Fibroblast of villous mesenchyme (primary cell): ENCODE measurements at regions not wholly inside any gene's neighbourhood (a gene's known extent, or its start where the extent isn't known, plus 50 kb on each side); places are given as distances from the start of the nearest gene placed in this dataset.

Experiments used
- DNase-seq: peaks from one replicate; pipeline ENCODE4 v3.0.0-alpha.2; 2010; ENCODE audit warnings: low read depth
- H3K4me3 ChIP-seq: 2 replicates; pipeline ENCODE4 v1.5.1; 2011; ENCODE audit warnings: low read depth, mild to moderate bottlenecking, low read length
- CTCF ChIP-seq: IDR thresholded peaks from 2 replicates; pipeline ENCODE4 v1.5.1; 2012; ENCODE audit warnings: low read depth, mild to moderate bottlenecking, low read length; ENCODE audit not compliant: insufficient read depth

DNA sequence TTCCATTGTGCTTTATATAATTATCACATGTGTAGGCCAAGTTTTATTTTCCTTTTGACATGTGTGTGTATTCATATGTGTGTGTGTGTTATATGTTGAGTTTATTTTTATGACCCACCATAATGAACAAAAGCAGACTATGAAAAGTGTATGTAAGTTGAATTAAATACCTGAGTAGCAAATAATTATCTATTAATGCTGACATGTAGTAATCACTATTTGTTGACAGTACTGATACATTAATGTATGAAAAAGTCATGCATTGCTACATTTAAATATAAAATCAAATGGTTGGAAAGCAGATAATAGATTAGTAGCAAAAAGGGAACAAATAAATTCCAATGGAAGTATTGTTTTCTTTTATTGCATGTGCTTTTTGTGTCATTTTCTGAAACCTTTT, 1948.5 kb upstream of the PCDH20 start:
- no peak for TF ChIP-seq CTCF
- no peak for DNase-seq
- no peak overlapping the region for H3K4me3 ChIP-seq

DNA sequence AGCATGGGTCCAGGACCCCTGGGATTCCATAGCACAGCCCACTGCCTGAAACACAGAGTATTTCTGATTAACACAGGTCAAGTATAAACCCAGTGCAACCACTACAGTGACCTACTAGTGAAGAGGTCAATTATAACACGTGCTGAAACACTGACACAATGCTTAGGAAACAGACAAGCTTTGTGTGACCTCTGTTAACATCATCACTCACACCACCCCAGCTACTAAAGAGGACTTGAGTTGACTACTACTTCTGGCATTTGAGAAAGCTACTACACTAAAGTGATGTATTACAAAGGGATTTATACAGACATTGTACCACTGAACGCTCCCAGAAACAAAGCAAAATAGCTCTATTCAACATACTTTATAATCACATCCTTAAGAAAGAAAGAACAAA, 1935.9 kb upstream of the PCDH20 start:
- no peak for DNase-seq
- H3K4me3 ChIP-seq = no peak overlapping the region
- TF ChIP-seq CTCF = no peak

DNA sequence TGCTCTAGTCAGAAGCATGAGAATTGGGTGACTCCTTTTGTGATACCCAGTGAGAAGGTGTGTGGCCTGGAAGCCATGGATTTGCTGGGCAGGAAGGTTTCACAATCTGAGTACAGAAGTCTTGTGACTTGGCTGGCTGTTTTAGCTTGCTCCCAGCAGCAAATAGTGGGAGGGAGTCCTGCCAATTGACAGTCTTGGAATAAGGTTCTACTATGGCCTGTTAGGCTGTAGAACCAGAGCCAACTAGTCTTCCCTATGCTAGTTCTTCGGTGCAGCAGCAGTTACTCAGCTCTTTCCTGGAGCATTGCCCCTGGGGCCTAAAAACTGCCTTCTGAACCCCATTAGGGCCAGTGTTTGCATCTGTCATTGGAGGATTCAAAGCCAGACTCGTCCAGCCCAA, 1935.4 kb upstream of the PCDH20 start:
- TF ChIP-seq CTCF = no peak
- H3K4me3 ChIP-seq = no peak overlapping the region
- no peak for DNase-seq

- DNase-seq = peak; percentile 11
- TF ChIP-seq CTCF = no peak
- H3K4me3 ChIP-seq = no peak overlapping the region
These were observed 1930.2 kb upstream of the PCDH20 start for GRCh38 chr13:63345835-63346234.

GRCh38 chr13:63344711-63345110, 1929.1 kb upstream of the PCDH20 start:
- no peak for DNase-seq

DNA sequence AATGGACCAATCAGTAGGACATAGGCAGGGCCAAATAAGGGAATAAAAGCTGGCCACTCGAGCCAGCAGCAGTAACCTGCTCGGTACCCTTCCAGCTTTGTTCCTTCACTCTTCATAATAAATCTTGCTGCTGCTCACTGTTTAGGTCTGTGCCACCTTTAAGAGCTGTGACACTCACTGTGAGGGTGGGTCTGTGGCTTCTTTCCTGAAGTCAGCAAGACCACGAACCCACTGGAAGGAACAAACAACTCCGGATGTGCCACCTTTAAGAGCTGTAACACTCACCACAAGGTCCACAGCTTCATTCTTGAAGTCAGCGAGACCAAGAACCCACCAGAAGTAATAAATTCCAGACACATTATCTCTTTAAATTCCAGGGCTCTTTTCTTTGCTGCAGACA, 1922.3 kb upstream of the PCDH20 start:
- DNase-seq = no peak
- no peak for TF ChIP-seq CTCF
- H3K4me3 ChIP-seq = no peak overlapping the region

More at GRCh38 chr13:63344711-63345110, 1929.1 kb upstream of the PCDH20 start:
- TF ChIP-seq CTCF = no peak
- H3K4me3 ChIP-seq = no peak overlapping the region

DNA sequence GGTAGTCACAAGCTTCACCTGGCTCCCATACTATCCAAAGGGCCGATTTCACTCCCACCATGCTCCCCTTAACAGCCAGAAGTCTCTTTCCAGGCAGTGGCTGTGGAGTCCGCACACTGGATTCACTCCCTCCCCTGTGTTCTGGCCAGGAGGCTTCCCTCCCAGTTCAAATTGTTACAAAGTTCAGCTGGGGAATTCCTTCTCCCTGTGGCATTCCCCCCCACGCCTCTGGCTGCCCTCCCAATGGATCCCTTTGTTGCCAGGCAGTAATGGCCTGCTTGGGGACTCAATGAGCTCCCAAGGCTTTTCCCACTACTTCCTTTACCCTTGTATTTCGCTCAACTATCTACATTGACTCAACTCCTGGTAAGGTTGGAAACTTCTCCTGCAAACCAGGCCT, 1921.4 kb upstream of the PCDH20 start:
- DNase-seq = no peak
- no peak for TF ChIP-seq CTCF

More for the DNA sequence above, 1921.4 kb upstream of the PCDH20 start:
- H3K4me3 ChIP-seq = no peak overlapping the region
